OCI-LY7 (cell line): ENCODE measurements at regions not wholly inside any gene's neighbourhood (a gene's known extent, or its start where the extent isn't known, plus 50 kb on each side); places are given as distances from the start of the nearest gene placed in this dataset.

ENCODE experiments used
- BruUV-seq: library from RNA; stranded (reverse); fragments of 400-500 nt; replicated peaks from 2 replicates; lab custom pipeline; 2021; lab: Mats Ljungman, UMichigan
- CTCF ChIA-PET: fragments of 300-600 bp; sonication (Branson Sonifier 250); formaldehyde crosslinking; loops from one replicate; lab custom pipeline; 2022; ENCODE audit warnings: antibody characterized with exemption; ENCODE audit not compliant: unreplicated experiment; lab: Charles Lee
- POLR2A ChIA-PET: fragments of 300-600 bp; sonication (Branson Sonifier 250); formaldehyde crosslinking; loops from one replicate; lab custom pipeline; 2022; ENCODE audit warnings: antibody characterized with exemption; lab: Charles Lee
- DNase-seq: peaks from one replicate; pipeline ENCODE4 v3.0.0-alpha.2; 2015; ENCODE audit warnings: low spot score
- H2AFZ ChIP-seq: fragments of 200-600 bp; sonication (generic), shearing (Covaris generic); 2 replicates; pipeline ENCODE4 v1.6.1; 2014; ENCODE audit warnings: mild to moderate bottlenecking, antibody characterized with exemption, low read length, moderate library complexity
- H3K27ac ChIP-seq: fragments of 200-600 bp; sonication (generic); 2 replicates; pipeline ENCODE4 v1.5.1; 2014; ENCODE audit warnings: mixed run types, low read depth, mild to moderate bottlenecking, moderate library complexity, low read length, inconsistent platforms; ENCODE audit not compliant: poor library complexity, severe bottlenecking
- H3K36me3 ChIP-seq: fragments of 200-600 bp; sonication (generic); 2 replicates; pipeline ENCODE4 v1.6.1; 2014; ENCODE audit warnings: mild to moderate bottlenecking, antibody characterized with exemption, low read length, moderate library complexity, mixed read lengths; ENCODE audit not compliant: insufficient read depth
- H3K4me1 ChIP-seq: fragments of 200-600 bp; sonication (generic); 2 replicates; pipeline ENCODE4 v1.5.1; 2014; ENCODE audit warnings: mild to moderate bottlenecking, low read length; ENCODE audit not compliant: insufficient read depth, poor library complexity, severe bottlenecking
- H3K4me2 ChIP-seq: fragments of 200-600 bp; sonication (generic); 2 replicates; pipeline ENCODE4 v1.6.1; 2014; ENCODE audit warnings: mild to moderate bottlenecking, low read length
- H3K4me3 ChIP-seq: fragments of 200-600 bp; sonication (generic); 2 replicates; pipeline ENCODE4 v1.5.1; 2014; ENCODE audit warnings: mild to moderate bottlenecking, low read depth, low read length; ENCODE audit not compliant: poor library complexity, severe bottlenecking
- H3K79me2 ChIP-seq: fragments of 200-600 bp; sonication (generic); 2 replicates; pipeline ENCODE4 v1.6.1; 2016; ENCODE audit warnings: low read depth, mild to moderate bottlenecking, low read length, moderate library complexity, mixed read lengths; ENCODE audit not compliant: insufficient read depth
- H3K9me2 ChIP-seq: fragments of 200-600 bp; sonication (generic); 2 replicates; pipeline ENCODE4 v1.6.1; 2016; ENCODE audit warnings: mild to moderate bottlenecking, low read length, mixed read lengths; ENCODE audit not compliant: insufficient read depth
- H3K9me3 ChIP-seq: fragments of 200-600 bp; sonication (generic); 2 replicates; pipeline ENCODE4 v1.6.1; 2014; ENCODE audit warnings: mild to moderate bottlenecking, mixed run types, low read length, mixed read lengths
- H4K20me1 ChIP-seq: fragments of 200-600 bp; sonication (generic); 2 replicates; pipeline ENCODE4 v1.6.1; 2014; ENCODE audit warnings: mild to moderate bottlenecking, antibody characterized with exemption, low read length, moderate library complexity, mixed read lengths; ENCODE audit not compliant: insufficient read depth
- CTCF ChIP-seq: fragments of 200-600 bp; sonication (generic); conservative IDR thresholded peaks from 2 replicates; pipeline ENCODE4 v1.5.1; 2014; ENCODE audit warnings: mild to moderate bottlenecking, antibody characterized with exemption, low read length, moderate library complexity, mixed read lengths
- EZH2phosphoT487 ChIP-seq: fragments of 200-600 bp; sonication (generic); IDR thresholded peaks from 2 replicates; pipeline ENCODE4 v1.6.1; 2018; ENCODE audit warnings: low read depth, borderline replicate concordance, mild to moderate bottlenecking, mixed run types, antibody characterized with exemption, low read length, moderate library complexity, mixed read lengths
- intact Hi-C: fragments of 100-400 bp; cut with micrococcal nuclease; formaldehyde crosslinking; loops from one replicate; pipeline ENCODE4 v1.10.0; 2022; ENCODE audit not compliant: unreplicated experiment

- no peak overlapping the region for H2AFZ ChIP-seq
- TF ChIP-seq CTCF (no peak), EZH2phosphoT487 (no peak)
- H4K20me1 ChIP-seq: no peaks in the 10 kb centered on the region
- POLR2A ChIA-PET: interaction anchor here (0.6 to 0.7 kb wide), 3 partner anchors 342 to 634 kb away, joined by 3 read pairs; no protein-coding TSS in a partner anchor
- no peak overlapping the region for H3K4me3 ChIP-seq
- no peak overlapping the region for H3K27ac ChIP-seq
- no peak overlapping the region for H3K4me2 ChIP-seq
- CTCF ChIA-PET: no interaction called here
- intact Hi-C loops: no loop called here
- H3K36me3 ChIP-seq: no peaks in the 10 kb centered on the region
- H3K4me1 ChIP-seq: no peaks in the 10 kb centered on the region
- DNase-seq: no peak
- no peaks in the 10 kb centered on the region for H3K79me2 ChIP-seq
- no peaks in the 10 kb centered on the region for H3K9me3 ChIP-seq
- no TSS peak for BruUV-seq
- no peaks in the 10 kb centered on the region for H3K9me2 ChIP-seq
These were observed 95.6 kb upstream of the PDE1A start for GRCh38 chr2:182522405-182522896.

GRCh38 chr2:182522972-182523473 is 96.2 kb upstream of the PDE1A start:
- no TSS peak for BruUV-seq
- CTCF ChIA-PET: no interaction called here

More at GRCh38 chr2:182522972-182523473, 96.2 kb upstream of the PDE1A start:
- Histone ChIP-seq H3K4me3 (no peak overlapping the region), H3K9me2 (no peaks in the 10 kb centered on the region), H3K9me3 (no peaks in the 10 kb centered on the region), H3K79me2 (no peaks in the 10 kb centered on the region), H3K36me3 (no peaks in the 10 kb centered on the region), H4K20me1 (no peaks in the 10 kb centered on the region), H3K27ac (no peak overlapping the region), H2AFZ (no peak overlapping the region), H3K4me1 (no peaks in the 10 kb centered on the region), H3K4me2 (no peak overlapping the region)
- intact Hi-C loops: no loop called here
- POLR2A ChIA-PET: interaction anchor here (0.7 kb wide), 1 partner anchor 343 kb away, joined by 3 read pairs; no protein-coding TSS in a partner anchor
- TF ChIP-seq EZH2phosphoT487 (no peak), CTCF (no peak)
- no peak for DNase-seq
